Stimulated activated CD4-positive, alpha-beta T cell treated with anti-CD3 and anti-CD28 coated beads, Interleukin-4, amount 100 ng/mL, for 24 hours (primary cell): ENCODE measurements at regions not wholly inside any gene's neighbourhood (a gene's known extent, or its start where the extent isn't known, plus 50 kb on each side); places are given as distances from the start of the nearest gene placed in this dataset.
"Not testable (repeated sequence)": the region's sequence is repeated elsewhere in the genome, so short reads cannot be mapped to it uniquely, and the experiment has no call there.

Experiments used
- DNase-seq: peaks from one replicate; pipeline ENCODE4 v3.0.0-alpha.2; 2020

DNA sequence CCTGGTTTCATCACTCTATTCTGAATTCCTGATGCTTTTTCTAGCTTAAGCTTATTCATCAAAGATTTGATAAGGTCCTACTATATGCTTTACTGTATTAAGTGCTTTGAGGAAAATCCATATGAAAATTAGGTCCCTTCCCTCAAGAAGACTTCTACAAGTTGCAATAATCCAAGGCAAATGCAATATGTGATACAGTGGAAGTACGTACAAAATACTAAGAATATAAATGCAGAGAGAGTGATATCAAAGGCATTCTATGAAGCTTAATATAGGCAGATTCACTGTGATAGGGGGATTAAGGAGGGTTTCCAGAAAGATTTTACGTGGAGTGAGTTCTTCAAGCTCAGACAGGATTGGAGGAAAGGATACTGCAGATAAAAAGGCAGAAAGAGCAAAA, 142.1 kb downstream of the C6orf118 start:
- no peak for DNase-seq

DNA sequence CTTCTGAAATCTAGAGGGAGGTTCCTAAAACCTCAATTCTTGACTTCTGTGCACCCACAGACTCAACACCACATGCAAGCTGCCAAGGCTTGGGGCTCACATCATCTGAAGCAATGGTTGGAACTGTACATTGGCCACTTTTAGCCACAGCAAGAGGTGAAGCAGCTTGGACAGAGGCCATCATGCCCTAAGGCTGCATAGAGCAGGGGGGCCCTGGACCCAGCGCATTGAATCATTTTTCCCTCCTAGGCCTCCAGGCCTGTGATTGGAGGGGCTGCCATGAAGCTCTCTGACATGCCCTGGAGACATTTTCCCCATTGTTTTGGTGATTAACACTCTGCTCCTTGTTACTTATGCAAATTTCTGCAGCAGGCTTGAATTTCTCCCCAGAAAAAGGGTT, 145.9 kb downstream of the C6orf118 start:
- no peak for DNase-seq

DNA sequence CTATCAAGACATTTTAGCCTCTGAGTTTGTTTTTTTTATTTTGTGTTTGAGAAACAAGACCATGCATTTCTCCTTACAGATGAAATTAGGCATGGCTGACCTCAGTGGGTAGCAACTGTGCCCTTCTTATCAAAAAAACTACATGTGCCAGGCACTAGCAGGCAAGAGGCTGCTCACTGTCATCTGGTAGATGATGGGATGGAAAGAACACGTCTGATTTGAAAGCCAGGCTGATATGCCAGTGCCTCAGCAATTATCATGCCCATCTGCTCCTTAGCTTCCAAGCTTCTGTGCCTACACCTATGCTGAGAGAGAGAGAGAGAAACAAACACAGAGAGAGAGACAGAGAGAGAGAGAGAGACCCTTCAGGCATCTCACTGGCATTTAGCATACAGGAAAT, 149.9 kb downstream of the C6orf118 start:
- no peak for DNase-seq

DNA sequence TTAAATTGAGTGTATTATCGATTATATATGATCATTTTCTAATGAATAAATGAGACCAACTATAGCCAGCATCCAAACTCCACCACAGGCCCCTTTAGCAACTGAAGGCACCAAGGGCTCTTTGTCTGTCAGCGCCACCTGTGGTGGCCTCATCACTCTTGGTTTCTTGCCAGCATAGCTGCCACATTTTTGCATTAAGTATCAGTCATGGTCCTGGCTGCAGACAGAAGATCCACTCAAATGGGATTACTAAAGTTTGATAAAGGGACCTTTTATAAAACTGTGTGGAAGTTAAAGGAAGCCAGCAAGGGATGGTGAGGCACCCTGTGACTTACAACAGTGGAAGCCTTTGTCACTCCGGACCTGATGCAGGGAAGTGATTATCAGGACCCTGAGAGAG, 162.9 kb downstream of the C6orf118 start:
- no peak for DNase-seq

DNA sequence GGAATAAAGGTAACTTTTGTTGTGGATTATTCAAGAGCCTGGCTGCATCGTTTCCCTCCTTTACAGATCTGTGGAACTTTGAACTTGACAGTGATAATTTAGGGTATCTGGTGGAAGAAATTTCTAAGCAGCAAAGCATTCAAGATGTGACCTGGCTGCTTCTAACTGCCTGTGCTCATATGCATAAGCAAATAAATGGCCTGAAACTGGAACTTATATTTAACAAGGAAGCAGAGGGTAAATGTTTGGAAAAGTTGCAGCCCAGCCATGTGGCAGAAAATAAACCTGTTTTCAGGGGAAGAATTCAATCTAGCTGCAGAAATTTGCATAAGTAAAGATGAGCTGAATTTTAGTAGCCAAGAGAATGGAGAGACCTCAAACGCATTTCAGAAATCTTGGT, 173.5 kb downstream of the C6orf118 start:
- no peak for DNase-seq

DNA sequence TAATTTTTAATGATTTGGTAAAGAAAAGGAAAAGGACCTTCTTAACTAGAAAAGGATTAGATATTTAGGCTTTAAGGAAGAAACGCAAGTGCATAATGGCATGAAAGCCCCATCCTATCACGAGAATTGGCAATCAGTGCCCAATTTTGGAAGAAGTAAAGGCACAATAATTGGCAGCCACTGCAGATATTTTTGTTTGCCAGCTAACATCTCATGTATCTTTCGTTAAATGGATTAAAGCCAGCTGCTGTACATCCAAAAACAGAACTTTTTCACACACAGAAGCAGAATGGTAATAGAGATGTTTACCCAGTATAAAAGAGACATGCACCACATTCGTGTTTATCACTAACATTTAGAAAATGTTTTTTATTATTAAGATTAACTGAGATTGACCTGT, 180.3 kb downstream of the C6orf118 start:
- DNase-seq: no peak

DNA sequence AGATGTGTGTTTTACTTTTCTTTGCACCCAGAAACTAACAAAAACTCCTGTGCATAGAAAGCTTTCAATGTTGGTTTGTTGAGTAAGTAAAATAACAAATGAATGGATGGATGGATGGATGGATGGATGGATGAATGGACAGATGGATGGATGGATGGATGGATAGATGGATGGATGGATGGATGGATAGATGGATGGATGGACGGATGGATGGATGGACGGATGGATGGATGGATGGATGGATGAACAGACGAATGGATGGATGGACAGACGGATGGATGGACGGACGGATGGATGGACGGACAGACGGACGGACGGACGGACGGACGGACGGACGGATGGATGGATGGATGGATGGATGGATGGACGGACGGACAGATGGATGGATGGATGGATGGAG, 181.7 kb downstream of the C6orf118 start:
- not testable (repeated sequence) for DNase-seq

DNA sequence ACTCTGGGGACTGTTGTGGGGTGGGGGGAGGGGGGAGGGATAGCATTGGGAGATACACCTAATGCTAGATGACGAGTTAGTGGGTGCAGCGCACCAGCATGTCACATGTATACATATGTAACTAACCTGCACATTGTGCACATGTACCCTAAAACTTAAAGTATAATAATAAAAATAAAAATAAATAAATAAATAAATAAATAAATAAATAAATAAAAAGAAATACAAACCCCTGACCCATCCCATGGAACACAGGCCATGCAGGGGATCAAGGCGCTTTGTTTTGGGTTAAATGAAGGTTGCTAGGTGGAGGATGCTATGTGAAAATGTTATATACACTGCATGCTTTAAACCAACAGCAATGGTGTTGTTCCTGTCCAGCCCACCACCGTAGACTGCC, 184.7 kb downstream of the C6orf118 start:
- not testable (repeated sequence) for DNase-seq

DNA sequence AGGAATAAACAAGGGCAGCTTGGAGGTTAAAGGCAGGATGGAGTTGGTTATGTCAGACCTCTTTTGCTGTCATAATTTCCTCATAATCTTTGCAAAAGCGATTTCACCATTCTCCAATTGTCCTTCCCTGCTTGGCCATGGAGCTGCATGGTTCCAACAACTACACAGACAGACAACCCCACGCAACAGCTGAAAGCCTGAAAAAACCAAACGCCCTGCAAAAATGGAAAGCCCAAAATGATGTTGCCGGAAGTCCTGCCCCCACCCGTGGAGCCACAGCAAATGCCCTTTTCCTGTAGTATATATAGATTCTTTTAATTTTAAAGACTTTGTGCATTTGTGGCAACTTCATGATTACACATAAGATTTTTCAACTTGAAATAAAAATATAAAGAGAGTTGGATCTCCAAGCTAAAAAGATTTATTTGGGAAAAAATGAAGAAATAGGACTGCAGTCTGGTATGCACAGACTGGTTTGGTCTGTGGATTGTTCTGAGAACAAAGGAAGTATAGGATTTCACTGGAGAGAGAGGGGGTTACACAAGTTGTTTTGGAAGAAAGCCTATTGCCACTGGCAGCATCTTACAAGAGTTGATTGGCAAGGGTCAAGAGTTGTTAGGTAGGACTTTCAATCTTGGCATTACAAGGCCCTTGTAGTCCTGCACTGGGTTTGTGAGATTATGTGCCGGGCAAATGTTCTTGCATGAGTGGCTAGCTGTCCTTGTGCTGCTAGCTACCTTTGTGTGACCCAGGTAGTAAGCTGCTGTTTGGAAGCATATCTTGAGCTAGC, 190.0 kb downstream of the C6orf118 start:
- DNase-seq: no peak

DNA sequence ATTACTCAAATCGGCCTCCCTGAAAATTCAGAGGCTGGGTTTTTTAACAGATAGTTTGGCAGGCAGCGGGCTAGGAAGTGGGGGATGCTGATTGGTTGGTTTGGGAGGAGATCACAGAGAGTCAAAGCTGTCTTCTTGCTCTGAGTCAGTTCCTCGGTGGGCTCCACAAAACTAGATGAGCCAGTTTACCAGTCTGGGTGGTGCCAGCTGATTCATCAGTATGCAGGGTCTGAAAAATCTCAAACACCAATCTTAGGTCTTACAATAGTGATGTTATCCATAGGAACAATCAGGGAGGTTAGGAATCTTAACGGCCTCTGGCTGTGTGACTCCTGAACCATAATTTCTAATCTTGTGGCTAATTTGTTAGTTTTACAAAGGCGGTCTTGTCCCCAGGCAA, 190.7 kb downstream of the C6orf118 start:
- DNase-seq: no peak

DNA sequence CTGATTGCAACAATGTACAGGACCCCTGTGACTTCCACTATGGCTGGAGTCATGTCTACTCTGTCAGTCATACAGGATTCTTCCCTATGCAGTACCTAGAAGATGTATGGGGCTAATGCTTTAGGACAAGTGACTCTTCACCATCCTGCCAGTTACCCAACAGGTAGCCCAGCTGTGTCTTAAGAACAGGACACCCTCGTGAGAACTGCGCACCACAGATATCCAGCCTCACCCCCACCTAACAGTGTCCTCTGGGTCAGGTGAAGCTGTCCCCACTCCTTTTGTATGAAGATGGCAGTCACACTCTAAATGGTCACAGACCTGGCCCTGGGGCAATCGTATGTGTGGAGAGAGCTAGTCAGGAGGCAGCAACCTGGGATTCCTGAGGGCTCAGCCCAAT, 191.6 kb downstream of the C6orf118 start:
- no peak for DNase-seq

DNA sequence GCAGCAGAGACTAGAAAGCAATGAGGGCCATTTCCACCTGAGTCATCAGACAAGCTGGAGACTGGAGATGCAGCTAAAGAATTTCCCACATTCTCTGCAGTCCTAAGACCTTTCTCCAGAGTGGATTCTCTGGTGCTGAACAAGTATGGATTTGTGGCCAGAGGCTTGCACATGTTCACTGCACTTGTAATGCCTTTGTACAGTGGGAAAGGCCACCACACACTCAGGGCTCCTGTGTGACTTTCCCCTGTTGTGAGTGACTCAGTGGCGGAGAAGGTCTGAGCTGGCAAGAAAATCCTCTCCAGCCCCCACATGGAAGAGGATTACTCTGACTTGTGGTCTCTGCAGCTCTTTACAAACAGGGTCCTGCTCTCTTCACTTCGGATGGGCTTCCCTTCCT, 192.3 kb downstream of the C6orf118 start:
- DNase-seq: no peak

DNA sequence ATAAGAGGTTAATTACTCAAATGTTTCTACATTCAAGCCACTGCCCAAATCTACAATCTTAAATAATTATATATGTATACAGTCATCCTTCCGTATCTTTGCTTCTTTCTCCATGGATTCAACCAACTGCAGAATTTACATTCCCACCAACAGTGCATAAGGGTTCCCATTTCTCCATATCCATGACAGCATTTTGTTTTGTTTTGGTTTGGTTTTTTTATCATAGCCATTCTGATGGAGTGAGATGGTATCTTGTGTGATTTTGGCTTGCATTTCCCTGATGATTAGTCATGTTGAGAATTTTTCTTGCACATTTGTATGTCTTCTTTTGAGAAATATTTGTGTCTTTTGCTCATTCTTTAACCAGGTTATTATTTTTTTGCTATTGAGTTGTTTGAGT, 198.5 kb downstream of the C6orf118 start:
- no peak for DNase-seq

DNA sequence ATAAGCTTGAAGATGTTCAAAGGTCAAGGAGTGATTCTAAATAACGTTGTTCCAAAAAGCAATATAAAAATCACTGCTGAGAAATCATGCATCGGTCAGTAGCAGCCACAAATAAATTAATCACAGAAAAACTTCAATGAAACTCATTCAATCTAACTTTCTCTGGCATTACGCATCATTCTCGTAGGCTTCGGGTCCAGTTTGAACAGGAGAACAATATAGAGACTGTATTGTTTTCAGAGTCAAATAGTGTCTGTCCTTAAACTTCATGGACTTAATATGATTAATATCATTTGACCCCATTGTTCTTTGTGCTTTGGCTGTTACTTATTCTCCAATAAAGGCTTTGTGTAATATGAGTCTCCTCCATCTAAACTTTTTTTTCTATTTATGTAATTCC, 200.4 kb downstream of the C6orf118 start:
- no peak for DNase-seq

DNA sequence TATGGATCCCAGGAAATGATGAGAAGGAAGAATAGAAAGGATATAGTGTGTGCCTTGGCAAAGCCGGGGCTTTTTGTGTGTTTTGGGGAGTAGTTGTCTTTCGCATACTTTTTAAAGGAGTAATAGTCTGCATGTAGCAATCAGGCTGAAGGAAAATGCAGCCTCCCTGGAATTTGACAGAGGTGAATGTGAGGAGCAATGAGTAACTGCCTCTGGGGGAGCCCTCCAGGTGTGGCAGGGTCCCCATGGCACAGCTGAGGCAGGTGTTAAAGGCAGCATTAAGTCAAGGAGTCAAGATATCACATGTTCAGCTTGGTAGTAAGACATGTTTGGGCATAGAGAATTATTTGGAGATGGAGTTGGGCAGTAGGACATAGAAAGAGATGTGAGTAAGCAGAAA, 203.1 kb downstream of the C6orf118 start:
- DNase-seq: no peak

DNA sequence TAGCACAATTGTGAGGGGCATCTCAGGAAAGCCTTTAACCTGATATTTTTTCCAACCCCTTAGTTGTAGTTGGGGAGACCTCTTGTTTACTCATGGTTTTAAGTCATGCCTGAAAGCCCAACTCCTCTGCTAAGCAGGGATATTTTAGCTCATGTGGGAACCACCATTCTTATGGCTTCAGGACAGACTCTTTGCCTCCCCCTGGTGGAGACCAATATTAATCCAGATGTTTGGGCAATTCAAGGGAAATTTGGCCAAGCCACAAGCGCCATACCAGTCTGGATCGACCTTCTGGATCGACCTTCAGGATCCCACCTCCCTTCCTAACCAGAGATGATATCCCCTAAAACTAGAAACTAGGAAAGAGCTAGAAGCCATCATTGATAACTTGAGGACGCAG, 211.2 kb downstream of the C6orf118 start:
- DNase-seq: no peak

DNA sequence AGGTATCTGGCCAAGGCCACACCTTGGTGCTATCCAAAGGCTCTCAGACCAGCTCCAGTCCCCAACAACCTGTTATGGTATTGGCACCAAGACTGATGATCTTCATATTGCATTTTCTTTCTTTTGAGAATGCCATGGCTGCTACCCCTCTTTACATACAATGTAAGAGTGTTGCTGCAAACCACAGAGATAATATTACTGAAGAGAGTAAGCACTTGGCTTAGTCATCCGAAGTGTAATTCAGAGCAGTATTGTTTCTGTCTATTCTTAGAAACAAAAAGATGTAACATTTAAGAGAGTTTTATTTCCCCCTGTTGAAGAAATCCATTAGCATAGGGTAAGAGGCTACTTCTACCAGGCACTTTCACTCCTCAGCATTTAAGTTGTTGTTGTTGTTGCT, 212.5 kb downstream of the C6orf118 start:
- DNase-seq: no peak

DNA sequence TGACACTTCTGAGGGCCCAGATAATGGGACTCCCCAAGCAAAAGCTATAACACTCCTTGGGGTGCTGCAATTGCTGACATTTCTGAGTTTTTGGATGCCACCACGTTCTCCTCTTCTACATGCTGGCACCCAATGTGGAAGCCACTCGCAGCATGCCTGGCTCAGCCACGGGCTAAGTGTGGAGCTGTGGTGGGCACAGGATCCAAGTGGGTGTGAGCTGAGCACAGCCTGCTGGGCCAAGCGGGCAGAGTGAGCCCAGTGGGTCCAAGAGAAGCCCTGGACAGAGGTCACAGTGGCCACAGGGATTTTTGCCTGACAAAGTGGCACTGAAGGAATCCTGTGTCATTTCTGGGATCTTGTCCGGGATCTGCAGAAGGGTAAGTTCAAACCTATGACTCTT, 213.2 kb downstream of the C6orf118 start:
- no peak for DNase-seq

DNA sequence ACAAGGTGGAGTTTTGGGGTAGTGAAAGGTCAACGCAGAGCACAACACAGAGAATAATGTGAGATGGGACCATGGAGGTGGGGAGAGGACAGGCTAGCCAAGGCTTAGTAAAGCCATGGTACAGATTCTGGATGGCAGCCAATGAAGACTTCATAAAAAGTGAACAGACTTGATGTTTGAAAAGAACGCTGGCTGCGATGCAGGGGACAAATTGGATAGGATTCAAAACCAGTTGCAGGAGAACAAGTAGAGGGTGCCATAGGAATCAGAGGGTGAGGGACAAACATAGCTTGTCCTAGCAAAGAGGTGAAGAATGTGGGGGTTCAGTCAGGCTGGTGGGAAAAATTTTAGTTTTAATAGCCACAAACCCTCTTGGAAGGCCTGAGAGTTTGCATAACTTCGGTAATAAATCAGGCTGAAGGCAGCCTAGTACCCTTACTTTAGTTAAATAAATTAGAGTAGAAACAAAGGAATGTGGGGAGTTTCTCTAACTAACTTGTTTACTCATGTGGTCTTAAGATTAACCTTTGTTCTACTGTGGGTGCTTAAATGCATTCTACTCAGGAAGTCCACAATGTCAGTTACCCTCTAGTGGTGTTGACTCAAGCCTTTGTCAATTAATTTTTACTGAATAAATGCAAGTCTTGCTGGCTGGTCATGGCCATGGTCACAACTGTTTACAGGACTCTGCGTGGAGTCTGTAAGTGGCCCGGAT, 216.4 kb downstream of the C6orf118 start:
- DNase-seq: no peak

DNA sequence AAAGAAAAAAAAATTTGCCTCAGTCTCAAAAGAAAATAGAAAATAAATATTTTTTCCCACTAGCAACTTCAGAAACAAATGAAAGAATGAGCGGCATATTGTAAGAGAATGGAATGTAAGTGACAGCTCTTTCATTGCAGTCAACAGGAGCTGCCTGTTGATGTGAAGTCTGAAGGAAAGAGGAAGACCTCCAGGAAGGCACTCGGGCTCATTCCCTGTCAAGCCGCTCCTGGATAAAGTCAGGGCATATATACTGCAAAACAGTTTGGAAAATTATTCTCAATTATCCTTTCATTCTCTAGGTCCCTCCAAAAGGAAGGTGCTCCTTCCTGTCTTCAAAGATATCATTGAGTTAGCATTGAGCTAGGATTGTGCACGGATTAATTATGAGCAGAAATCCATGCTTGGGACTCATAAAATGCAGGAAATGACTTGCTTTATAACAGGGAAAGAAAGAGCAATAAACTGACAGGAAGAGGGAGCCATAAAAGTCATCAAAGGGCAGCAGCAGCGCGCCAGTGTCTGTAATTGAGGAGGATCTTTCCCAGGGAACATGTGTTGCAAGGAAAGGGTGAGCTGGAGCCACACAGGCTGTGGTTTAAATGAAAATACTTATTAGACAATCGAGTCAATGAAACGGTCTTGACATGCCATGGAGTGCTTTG, 218.2 kb downstream of the C6orf118 start:
- DNase-seq: no peak

DNA sequence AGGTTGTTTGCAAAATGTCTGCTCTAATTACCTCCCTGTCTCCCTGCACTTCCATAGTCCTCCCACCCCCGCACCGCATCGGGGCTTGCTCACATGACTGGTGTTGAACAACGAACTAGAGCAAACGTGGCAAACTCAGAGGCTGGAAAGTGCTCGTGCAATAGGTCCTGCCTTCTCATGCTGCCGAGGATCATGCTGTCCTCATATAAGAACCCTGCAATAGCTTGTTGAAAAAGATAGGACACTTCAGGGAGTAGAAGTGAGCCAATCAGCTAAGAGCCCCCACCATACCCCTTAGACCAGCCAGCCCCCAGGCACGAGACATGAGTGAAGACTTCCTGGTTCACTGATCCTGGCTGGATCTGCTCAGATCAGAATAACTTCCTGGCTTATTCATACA, 219.2 kb downstream of the C6orf118 start:
- DNase-seq: no peak

DNA sequence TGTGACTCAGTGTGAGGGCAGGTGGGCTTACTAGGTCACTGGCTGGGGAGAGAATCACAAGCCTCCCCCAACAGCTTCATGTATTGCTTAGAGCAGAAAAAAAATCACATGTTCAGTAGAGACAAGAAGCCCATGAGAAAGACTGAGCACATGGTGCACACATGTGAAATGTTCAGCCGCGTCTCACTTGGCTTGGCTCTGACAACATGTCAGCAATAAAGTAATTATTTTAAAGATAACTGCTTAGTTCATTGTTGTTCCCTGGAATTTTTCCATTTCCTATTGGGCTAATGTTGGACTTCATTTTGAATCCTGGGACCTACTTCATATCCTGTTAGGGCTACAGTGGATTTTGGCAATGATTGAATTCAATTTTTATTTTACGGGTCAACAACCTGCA, 222.6 kb downstream of the C6orf118 start:
- no peak for DNase-seq

DNA sequence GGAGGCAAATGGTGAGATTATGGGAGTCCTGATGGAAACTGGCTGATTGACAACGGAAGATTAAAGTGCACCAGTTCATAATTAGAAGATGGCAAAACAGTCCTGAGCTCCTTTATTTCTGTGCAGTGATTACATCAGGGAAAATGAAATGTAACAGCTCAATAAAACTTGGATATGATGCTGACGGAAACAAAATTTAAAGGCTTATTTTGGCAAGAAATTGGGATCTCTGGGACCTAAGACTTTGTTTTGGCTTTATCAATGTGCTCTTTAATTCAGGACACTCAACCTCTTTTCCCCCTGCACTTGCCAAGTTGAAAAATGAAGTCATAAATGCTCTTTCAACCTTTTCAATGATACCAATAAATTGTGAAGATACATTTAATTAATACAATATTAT, 226.8 kb downstream of the C6orf118 start:
- DNase-seq: no peak

DNA sequence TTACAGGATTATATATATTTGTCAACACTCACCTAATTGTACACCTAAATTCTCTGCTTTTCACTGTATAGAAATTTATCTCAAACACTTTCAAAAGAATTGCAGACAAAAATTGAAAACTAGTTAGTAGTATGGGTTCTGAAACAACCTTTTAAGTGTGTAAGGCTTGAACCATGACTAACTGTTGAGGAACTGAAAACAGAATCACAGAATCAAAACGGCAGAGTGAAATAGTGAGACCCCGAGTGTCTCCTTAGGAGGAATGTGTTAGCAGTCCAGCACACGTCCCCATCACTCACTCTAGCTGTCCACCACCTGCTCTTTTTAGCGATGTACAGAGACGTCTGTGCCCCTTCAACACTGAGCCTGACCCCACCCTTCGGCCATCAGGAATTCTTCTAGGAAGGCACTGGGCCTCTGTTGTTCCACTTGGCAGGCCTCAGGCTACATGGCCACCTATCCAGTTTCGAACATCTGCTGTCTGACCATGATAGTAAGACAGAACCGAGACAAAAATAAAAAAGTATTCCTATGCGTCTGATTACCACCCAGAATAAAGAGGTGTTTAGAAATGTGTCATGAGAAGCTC, 227.4 kb downstream of the C6orf118 start:
- DNase-seq: no peak
